H1 (cell line): ENCODE measurements at regions not wholly inside any gene's neighbourhood (a gene's known extent, or its start where the extent isn't known, plus 50 kb on each side); places are given as distances from the start of the nearest gene placed in this dataset.
"Not testable (repeated sequence)": the region's sequence is repeated elsewhere in the genome, so short reads cannot be mapped to it uniquely, and the experiment has no call there.

Experiments used
- CTCF ChIA-PET: fragments of 300-600 bp; sonication (Branson Sonifier 250); formaldehyde crosslinking; loops from one replicate; lab custom pipeline; 2021; ENCODE audit not compliant: partially characterized antibody; lab: Charles Lee
- POLR2A ChIA-PET: fragments of 300-600 bp; sonication (Branson Sonifier 250); formaldehyde crosslinking; loops from one replicate; lab custom pipeline; 2021; ENCODE audit warnings: inconsistent platforms; ENCODE audit not compliant: partially characterized antibody; lab: Charles Lee
- DNase-seq, 2 experiments: peaks; one replicate each; pipeline versions ENCODE4 v3.0.0 to v3.0.0-alpha.2; 2010 to 2022; ENCODE audit warnings: low spot score in 2 of 2, low read depth in 1 of 2, mixed read lengths in 1 of 2
- FAIRE-seq: peaks from 2 replicates; lab custom pipeline; 2011; peaks lifted over from hg19 to GRCh38; lab: Jason Lieb, UNC
- H2AFZ ChIP-seq: 2 replicates; pipeline ENCODE4 v1.8.1; 2012; ENCODE audit warnings: low read length, inconsistent platforms
- H2AK5ac ChIP-seq: 2 replicates; pipeline ENCODE4 v1.6.1; 2013; ENCODE audit warnings: low read depth, low read length
- H2BK120ac ChIP-seq: replicated peaks from 2 replicates; pipeline ENCODE3; 2013; ENCODE audit warnings: low read depth, low read length, inconsistent platforms
- H2BK12ac ChIP-seq: 2 replicates; pipeline ENCODE4 v1.6.1; 2013; ENCODE audit warnings: low read depth, low read length
- H2BK15ac ChIP-seq: 2 replicates; pipeline ENCODE4 v1.6.1; 2013; ENCODE audit warnings: low read length
- H2BK20ac ChIP-seq: 2 replicates; pipeline ENCODE4 v1.6.1; 2013; ENCODE audit warnings: low read length
- H2BK5ac ChIP-seq: 2 replicates; pipeline ENCODE4 v1.6.1; 2013; ENCODE audit warnings: low read depth, low read length
- H3K14ac ChIP-seq: 2 replicates; pipeline ENCODE4 v1.6.1; 2013; ENCODE audit warnings: inconsistent platforms; ENCODE audit not compliant: insufficient read length
- H3K18ac ChIP-seq: 2 replicates; pipeline ENCODE4 v1.6.1; 2013; ENCODE audit warnings: low read length; ENCODE audit errors: extremely low read depth
- H3K23ac ChIP-seq: 2 replicates; pipeline ENCODE4 v1.6.1; 2013; ENCODE audit warnings: inconsistent platforms; ENCODE audit not compliant: insufficient read length
- H3K23me2 ChIP-seq: 2 replicates; pipeline ENCODE4 v1.6.1; 2013; ENCODE audit warnings: low read depth, low read length
- H3K27ac ChIP-seq: 2 replicates; pipeline ENCODE4 v1.6.1; 2011; ENCODE audit warnings: low read depth, low read length, inconsistent platforms
- H3K27me3 ChIP-seq, 4 experiments: replicated peaks in 1 of 4; 1 replicate in 1 of 4; 2 replicates in 3 of 4; pipeline versions ENCODE4 v1.6.1 to v1.8.1; 2011 to 2013; ENCODE audit warnings: low read length in 3 of 4, mild to moderate bottlenecking in 3 of 4, inconsistent platforms in 2 of 4, mixed read lengths in 2 of 4, moderate library complexity in 1 of 4; ENCODE audit not compliant: control insufficient read depth in 3 of 4, insufficient read depth in 3 of 4; ENCODE audit errors: extremely low read depth in 1 of 4
- H3K36me3 ChIP-seq, 4 experiments: 2 replicates each; pipeline versions ENCODE4 v1.6.1 to v1.8.1; 2011 to 2013; ENCODE audit warnings: mild to moderate bottlenecking in 4 of 4, low read length in 3 of 4, moderate library complexity in 2 of 4, control low read depth in 1 of 4, inconsistent platforms in 1 of 4; ENCODE audit not compliant: insufficient read depth in 4 of 4, control insufficient read depth in 2 of 4
- H3K4ac ChIP-seq: replicated peaks from 2 replicates; pipeline ENCODE3; 2013; ENCODE audit warnings: low read length, low read depth, mixed read lengths, inconsistent platforms; ENCODE audit not compliant: insufficient read length
- H3K4me1 ChIP-seq, 4 experiments: replicated peaks in 1 of 4; 1 replicate in 1 of 4; 2 replicates in 3 of 4; pipeline versions ENCODE4 v1.6.1 to v1.8.1; 2011 to 2013; ENCODE audit warnings: low read length in 3 of 4, inconsistent platforms in 2 of 4, mixed read lengths in 1 of 4; ENCODE audit not compliant: insufficient read depth in 4 of 4, control insufficient read depth in 3 of 4
- H3K4me2 ChIP-seq, 2 experiments: 2 replicates each; pipeline versions ENCODE4 v1.6.1 to v1.8.1; 2011 to 2013; ENCODE audit warnings: low read depth in 2 of 2, low read length in 2 of 2, control low read depth in 1 of 2, inconsistent platforms in 1 of 2, mild to moderate bottlenecking in 1 of 2; ENCODE audit not compliant: insufficient read depth in 1 of 2
- H3K4me3 ChIP-seq, 4 experiments: fragments of 200-600, 300-600 bp in 1 of 4; sonication (generic), shearing (Covaris generic), sonication (Bioruptor Twin) in 1 of 4; 2 replicates each; pipeline versions ENCODE4 v1.5.1 to v1.8.1; 2011 to 2016; ENCODE audit warnings: low read length in 4 of 4, low read depth in 3 of 4, control low read depth in 2 of 4, inconsistent platforms in 2 of 4, mild to moderate bottlenecking in 2 of 4, mixed read lengths in 1 of 4, moderate library complexity in 1 of 4; ENCODE audit not compliant: insufficient read depth in 2 of 4; ENCODE audit errors: extremely low read depth in 1 of 4
- H3K56ac ChIP-seq: replicated peaks from 2 replicates; pipeline ENCODE3; 2013; ENCODE audit warnings: low read depth, mild to moderate bottlenecking, mixed read lengths, low read length, inconsistent platforms; ENCODE audit not compliant: insufficient read length
- H3K79me1 ChIP-seq: 2 replicates; pipeline ENCODE4 v1.6.1; 2013; ENCODE audit warnings: low read depth, low read length, control low read depth
- H3K79me2 ChIP-seq, 2 experiments: 2 replicates each; pipeline versions ENCODE4 v1.6.1 to v1.8.1; 2012 to 2013; ENCODE audit warnings: low read length in 2 of 2, mild to moderate bottlenecking in 2 of 2, inconsistent platforms in 1 of 2; ENCODE audit not compliant: insufficient read depth in 2 of 2, control insufficient read depth in 1 of 2
- H3K9ac ChIP-seq, 4 experiments: replicated peaks in 1 of 4; 1 replicate in 1 of 4; 2 replicates in 3 of 4; pipeline versions ENCODE4 v1.6.1 to v1.8.1; 2011 to 2013; ENCODE audit warnings: low read depth in 3 of 4, low read length in 3 of 4, control low read depth in 2 of 4, mild to moderate bottlenecking in 2 of 4, moderate library complexity in 2 of 4, inconsistent platforms in 1 of 4; ENCODE audit errors: extremely low read depth in 1 of 4
- H3K9me3 ChIP-seq, 2 experiments: 2 replicates each; pipeline versions ENCODE4 v1.6.1 to v1.8.1; 2012 to 2013; ENCODE audit warnings: mild to moderate bottlenecking in 2 of 2, moderate library complexity in 2 of 2, control low read depth in 1 of 2, inconsistent platforms in 1 of 2, low read depth in 1 of 2, low read length in 1 of 2, mixed read lengths in 1 of 2; ENCODE audit not compliant: insufficient read depth in 2 of 2
- H4K20me1 ChIP-seq, 2 experiments: replicated peaks in 1 of 2; 2 replicates each; pipeline versions ENCODE3 to v1.8.1; 2011 to 2013; ENCODE audit warnings: inconsistent platforms in 2 of 2, low read length in 2 of 2, mild to moderate bottlenecking in 1 of 2; ENCODE audit not compliant: insufficient read depth in 2 of 2, control insufficient read depth in 1 of 2
- H4K5ac ChIP-seq: 2 replicates; pipeline ENCODE4 v1.6.1; 2013; ENCODE audit warnings: low read length, low read depth, mixed read lengths, inconsistent platforms; ENCODE audit not compliant: insufficient read length
- H4K8ac ChIP-seq: 2 replicates; pipeline ENCODE4 v1.8.0; 2013; ENCODE audit warnings: mild to moderate bottlenecking, moderate library complexity, low read length, inconsistent platforms; ENCODE audit not compliant: insufficient read depth; ENCODE audit errors: extremely low read depth
- H4K91ac ChIP-seq: replicated peaks from 2 replicates; pipeline ENCODE3; 2013; ENCODE audit warnings: low read length, mixed read lengths, inconsistent platforms; ENCODE audit not compliant: insufficient read length
- WGBS, 2 experiments: shearing (Covaris generic) in 1 of 2; methylation state at CpG; one replicate each; pipeline versions ENCODE4 v1.1.6 to v1.1.7; 2013 to 2015; ENCODE audit warnings: low lambda C conversion rate in 2 of 2, mixed read lengths in 2 of 2, inconsistent platforms in 1 of 2, low coverage in 1 of 2, missing lambda C conversion rate in 1 of 2; ENCODE audit not compliant: insufficient replicate concordance in 2 of 2, insufficient coverage in 1 of 2, insufficient read length in 1 of 2; ENCODE audit errors: extremely low coverage in 1 of 2, missing lambda C conversion rate in 1 of 2; 5-methylcytosine and 5-hydroxymethylcytosine counted together

DNA sequence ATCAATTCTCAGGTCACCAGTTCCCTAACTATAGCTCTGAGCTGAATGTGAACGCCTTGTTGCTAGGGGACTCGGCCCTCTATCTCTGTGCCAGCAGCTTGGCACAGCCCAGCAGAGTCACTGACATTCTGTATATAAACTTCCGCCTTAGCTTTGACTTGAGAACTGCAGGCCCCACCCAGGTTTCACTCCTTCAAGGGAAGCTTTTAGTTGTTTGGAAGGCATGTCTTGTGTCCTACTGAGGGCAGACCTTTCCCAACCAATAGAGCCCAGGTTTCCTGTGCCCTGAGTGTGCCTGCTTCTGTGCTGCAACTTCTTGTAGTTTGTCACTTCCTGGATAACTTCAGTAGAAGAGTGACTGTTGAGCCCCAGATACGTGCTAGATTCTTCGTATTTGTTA lies 228.8 kb upstream of the PRSS1 start:
- H3K18ac ChIP-seq, H4K5ac ChIP-seq, H2BK120ac ChIP-seq, H3K4ac ChIP-seq, DNase-seq, H3K27me3 ChIP-seq, H4K91ac ChIP-seq, H3K27ac ChIP-seq, H3K23me2 ChIP-seq, H2BK12ac ChIP-seq, H3K14ac ChIP-seq, H3K4me2 ChIP-seq, H3K23ac ChIP-seq, POLR2A ChIA-PET, FAIRE-seq, H2BK5ac ChIP-seq, H3K56ac ChIP-seq, H3K9me3 ChIP-seq, H4K8ac ChIP-seq, H2AFZ ChIP-seq, H3K9ac ChIP-seq, H3K79me2 ChIP-seq, H2BK20ac ChIP-seq, H3K4me3 ChIP-seq, H3K4me1 ChIP-seq, H2BK15ac ChIP-seq, H3K36me3 ChIP-seq, H4K20me1 ChIP-seq, H3K79me1 ChIP-seq, H2AK5ac ChIP-seq: not testable (repeated sequence)
- CTCF ChIA-PET = interaction anchor here (0.7 to 18.9 kb wide), 39 partner anchors 9 to 475 kb away, joined by 3 to 665 read pairs (median 4); no protein-coding TSS in a partner anchor
- 92% methylated on average over 5 of the region's 5 CpGs; no CpG with 5 or more reads in 1 of the 2 experiments for WGBS, 2 experiments
